ENCODE measurements at regions not wholly inside any gene's neighbourhood (a gene's known extent, or its start where the extent isn't known, plus 50 kb on each side); places are given as distances from the start of the nearest gene placed in this dataset.

- no peaks in the 10 kb centered on the region for H3K4me1 ChIP-seq
- peak overlapping the region; percentile 23 for H3K4me3 Mint-ChIP-seq
- no peak overlapping the region for H3K27ac ChIP-seq
- no peaks in the 10 kb centered on the region for H4K20me1 ChIP-seq (ENCODE audit: low read depth)
- peaks cover 5% of the 10 kb centered on the region for H3K9me3 Mint-ChIP-seq
- H3K27ac Mint-ChIP-seq, result peak overlapping the region; percentile 67
- no peaks in the 10 kb centered on the region for H3K36me3 ChIP-seq
- H3K27me3 ChIP-seq, result no peaks in the 10 kb centered on the region
- no peaks in the 10 kb centered on the region for H3F3A ChIP-seq (ENCODE audit: low read depth)
- H3K79me2 ChIP-seq (ENCODE audit: low read depth), result no peaks in the 10 kb centered on the region
- H3K9ac ChIP-seq, result no peak overlapping the region
- H3K27me3 Mint-ChIP-seq (ENCODE audit: insufficient read depth, low read depth), result peaks cover 2% of the 10 kb centered on the region
- no peaks in the 10 kb centered on the region for H3K9me3 ChIP-seq (ENCODE audit: low read depth)
- no peak for DNase-seq (ENCODE audit: low spot score)
- H2AFZ ChIP-seq (replicated peaks), result no peak overlapping the region
- peaks cover 23% of the 10 kb centered on the region for H3K4me1 Mint-ChIP-seq
- no peak overlapping the region for H3K4me3 ChIP-seq
- H3K36me3 Mint-ChIP-seq, result peaks cover 2% of the 10 kb centered on the region
- TF ChIP-seq CTCF (IDR thresholded peaks at IDR 0.05), result no peak
- no peak for TF ChIP-seq EZH2 (IDR thresholded peaks at IDR 0.05)
- no peak overlapping the region for H3K4me2 ChIP-seq
Observed at GRCh38 chr6:115609111-115609510, 451.6 kb downstream of the FRK start.

- no peak overlapping the region for H3K27ac ChIP-seq
- TF ChIP-seq CTCF (IDR thresholded peaks at IDR 0.05) (no peak), EZH2 (IDR thresholded peaks at IDR 0.05) (no peak), EZH2phosphoT487 (IDR thresholded peaks at IDR 0.05) (no peak)
- no peak overlapping the region for H3K9ac ChIP-seq
- H3K4me1 ChIP-seq, result no peaks in the 10 kb centered on the region
- no peak for DNase-seq (ENCODE audit: low spot score)
- Mint-ChIP-seq H3K4me1 (peaks cover 9% of the 10 kb centered on the region), H3K9me3 (peaks cover 5% of the 10 kb centered on the region), H3K27me3 (ENCODE audit: insufficient read depth, low read depth) (peaks cover 2% of the 10 kb centered on the region), H3K4me3 (no peak overlapping the region), H3K27ac (peak overlapping the region; percentile 26), H3K36me3 (peaks cover 2% of the 10 kb centered on the region)
- H3F3A ChIP-seq (ENCODE audit: low read depth), result no peaks in the 10 kb centered on the region
- H3K4me2 ChIP-seq, result no peak overlapping the region
- no peaks in the 10 kb centered on the region for H3K79me2 ChIP-seq (ENCODE audit: low read depth)
- no peak overlapping the region for H3K4me3 ChIP-seq
- no peaks in the 10 kb centered on the region for H3K27me3 ChIP-seq
- no peaks in the 10 kb centered on the region for H4K20me1 ChIP-seq (ENCODE audit: low read depth)
- no peaks in the 10 kb centered on the region for H3K36me3 ChIP-seq
- H2AFZ ChIP-seq (replicated peaks), result no peak overlapping the region
- H3K9me3 ChIP-seq (ENCODE audit: low read depth), result no peaks in the 10 kb centered on the region
Observed at GRCh38 chr6:115602466-115602865, 458.2 kb downstream of the FRK start.

GRCh38 chr6:115601509-115601908 is 459.2 kb downstream of the FRK start:
- Histone ChIP-seq H3K9ac (no peak overlapping the region), H3K4me3 (no peak overlapping the region), H3K27ac (no peak overlapping the region), H3K4me1 (no peaks in the 10 kb centered on the region), H3F3A (ENCODE audit: low read depth) (no peaks in the 10 kb centered on the region), H4K20me1 (ENCODE audit: low read depth) (no peaks in the 10 kb centered on the region), H3K27me3 (no peaks in the 10 kb centered on the region), H2AFZ (replicated peaks) (no peak overlapping the region), H3K79me2 (ENCODE audit: low read depth) (no peaks in the 10 kb centered on the region), H3K4me2 (no peak overlapping the region), H3K9me3 (ENCODE audit: low read depth) (no peaks in the 10 kb centered on the region), H3K36me3 (no peaks in the 10 kb centered on the region)
- no peak for TF ChIP-seq CTCF (IDR thresholded peaks at IDR 0.05)
- TF ChIP-seq EZH2phosphoT487 (IDR thresholded peaks at IDR 0.05), result no peak
- no peak for TF ChIP-seq EZH2 (IDR thresholded peaks at IDR 0.05)
- peaks cover 5% of the 10 kb centered on the region for H3K9me3 Mint-ChIP-seq
- H3K27me3 Mint-ChIP-seq (ENCODE audit: insufficient read depth, low read depth), result peaks cover 2% of the 10 kb centered on the region
- H3K4me3 Mint-ChIP-seq, result no peak overlapping the region
- peaks cover 9% of the 10 kb centered on the region for H3K4me1 Mint-ChIP-seq
- no peak overlapping the region for H3K27ac Mint-ChIP-seq
- no peak for DNase-seq (ENCODE audit: low spot score)
- H3K36me3 Mint-ChIP-seq, result peaks cover 2% of the 10 kb centered on the region

Measured in neural progenitor cell (in vitro differentiated cells).